Right lobe of liver (tissue), 6 donors: ENCODE measurements at regions not wholly inside any gene's neighbourhood (a gene's known extent, or its start where the extent isn't known, plus 50 kb on each side); places are given as distances from the start of the nearest gene placed in this dataset.
A peak's percentile ranks its signal among the peaks of the same experiment; 100 is the strongest.

Experiments used
- ATAC-seq, 4 donors: fragments of 200-7000 bp; cut with Tn5 transposase; one replicate each; pipeline ENCODE4 v1.9.1; 2020; ENCODE audit warnings: mild to moderate bottlenecking in 4 of 4, moderate library complexity in 4 of 4
- DNase-seq, 3 donors: peaks; one replicate each; pipeline ENCODE4 v3.0.0-alpha.2; 2020
- H3K27ac ChIP-seq, 3 donors: fragments of 200-600 bp; one replicate each; pipeline ENCODE4 v1.8.0; 2022
- H3K27me3 ChIP-seq, 2 donors: fragments of 200-600 bp; one replicate each; pipeline ENCODE4 v1.8.0; 2022
- H3K36me3 ChIP-seq, 4 donors: fragments of 200-600 bp; sonication (generic) in 1 of 4; one replicate each; pipeline versions ENCODE4 v1.5.1 to v1.8.0; 2017 to 2022; ENCODE audit warnings: control low read depth in 1 of 4
- H3K4me1 ChIP-seq, 4 donors: fragments of 200-600 bp; sonication (generic) in 1 of 4; one replicate each; pipeline versions ENCODE4 v1.5.1 to v1.8.0; 2017 to 2022; ENCODE audit warnings: control low read depth in 1 of 4
- H3K4me3 ChIP-seq, 3 donors: fragments of 200-600 bp; one replicate each; pipeline ENCODE4 v1.8.0; 2022
- H3K9me3 ChIP-seq, 4 donors: fragments of 200-600 bp; sonication (generic) in 1 of 4; one replicate each; pipeline versions ENCODE4 v1.5.1 to v1.8.0; 2017 to 2022; ENCODE audit warnings: control low read depth in 1 of 4
- CTCF ChIP-seq, 4 donors: fragments of 200-600 bp in 3 of 4; fragments of 450-650 bp in 1 of 4; IDR thresholded peaks; one replicate each; pipeline versions ENCODE4 v1.5.1 to v1.8.0; 2016 to 2022; ENCODE audit warnings: antibody characterized with exemption in 4 of 4, mild to moderate bottlenecking in 2 of 4
- POLR2A ChIP-seq: fragments of 450-650 bp; IDR thresholded peaks from one replicate; pipeline ENCODE4 v1.6.1; 2017; ENCODE audit warnings: antibody characterized with exemption, mild to moderate bottlenecking
- WGBS: methylation state at CpG from one replicate; pipeline ENCODE4 v1.1.6; 2018; ENCODE audit warnings: low coverage, low lambda C conversion rate; ENCODE audit not compliant: insufficient coverage; ENCODE audit errors: missing lambda C conversion rate; 5-methylcytosine and 5-hydroxymethylcytosine counted together
- intact Hi-C, 2 donors: fragments of 100-400 bp; cut with DNase I; formaldehyde crosslinking; loops; one replicate each; pipeline versions ENCODE4 v1.11.2 to v1.14.1; 2022
- donor health status: DM: no; HTN: yes; CAD: no.
- donor health status: DM: no; HTN: no; CAD: no.
- donor health status: DM: no; HTN: no; CAD: no.
- donor health status: DM: no; HTN: yes; CAD: no.
- donor health status: DM: no; HTN: yes; CAD: no.

DNA sequence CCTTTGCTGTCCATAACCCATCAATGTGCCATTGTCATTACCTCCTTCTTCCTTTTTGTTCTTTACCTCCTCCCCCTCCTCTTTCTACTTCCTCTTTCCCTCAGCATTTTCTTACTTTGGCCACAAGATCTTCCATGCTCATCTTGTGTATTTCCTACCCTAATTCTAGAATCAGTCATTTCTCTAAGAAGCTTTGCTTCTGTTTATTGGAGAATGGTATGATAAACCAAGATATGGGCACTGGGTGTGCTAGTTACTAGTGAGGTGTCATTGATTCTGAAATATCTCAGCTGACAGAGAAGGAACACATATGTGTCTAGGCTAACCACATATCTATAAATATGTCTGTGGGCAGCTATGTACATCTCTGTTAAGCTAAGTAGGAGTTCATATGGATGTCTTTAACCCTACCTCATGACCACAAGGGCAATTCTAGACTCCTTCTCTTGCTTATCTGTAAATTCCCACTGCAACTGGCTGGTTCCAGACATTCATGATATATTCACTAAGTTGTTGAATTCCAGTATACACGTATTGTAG, 2051.3 kb upstream of the CDH9 start:
- DNase-seq (no peak), ATAC-seq (no peak)
- Histone ChIP-seq H3K4me1 (no peaks in the 10 kb centered on the region), H3K27ac (no peak overlapping the region), H3K27me3 (no peaks in the 10 kb centered on the region), H3K36me3 (no peaks in the 10 kb centered on the region), H3K9me3 (no peaks in the 10 kb centered on the region), H3K4me3 (no peak overlapping the region)
- 38% methylated on average over 1 of the region's 1 CpG for WGBS
- intact Hi-C loops = no loop called here
- TF ChIP-seq CTCF (IDR thresholded peaks at IDR 0.05) = no peak
- no peak for TF ChIP-seq POLR2A

DNA sequence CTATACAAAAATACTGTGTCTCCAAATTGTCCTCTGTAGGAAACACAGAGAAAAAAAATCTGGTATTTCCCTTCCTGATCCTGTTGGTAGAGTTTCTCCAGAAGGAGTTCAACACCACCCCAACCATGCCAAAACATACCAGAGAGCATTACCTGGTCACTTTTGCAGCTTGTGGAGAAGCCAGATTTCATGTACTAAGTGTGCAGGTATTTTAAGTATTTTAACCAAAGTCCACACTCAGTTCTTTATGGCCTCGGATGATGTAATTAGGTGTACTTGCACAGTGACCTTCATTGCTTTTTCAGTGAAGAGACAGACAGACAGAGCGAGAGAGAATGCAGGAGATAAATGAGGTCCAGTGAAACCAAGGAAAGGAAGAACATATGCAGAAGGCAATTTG, 2046.8 kb upstream of the CDH9 start:
- Histone ChIP-seq H3K4me1 (no peaks in the 10 kb centered on the region), H3K27me3 (no peaks in the 10 kb centered on the region), H3K27ac (no peak overlapping the region), H3K9me3 (no peaks in the 10 kb centered on the region), H3K36me3 (no peaks in the 10 kb centered on the region), H3K4me3 (no peak overlapping the region)
- ATAC-seq = peak in 1 of 4 donors; percentile 19
- no peak for TF ChIP-seq CTCF (IDR thresholded peaks at IDR 0.05)
- no peak for TF ChIP-seq POLR2A
- DNase-seq = no peak
- WGBS = 40% methylated on average over 2 of the region's 2 CpGs
- intact Hi-C loops = no loop called here

GRCh38 chr5:29079771-29080170, 2041.4 kb upstream of the CDH9 start:
- H3K9me3 ChIP-seq = no peaks in the 10 kb centered on the region
- H3K36me3 ChIP-seq = no peaks in the 10 kb centered on the region
- ATAC-seq = no peak
- 42% methylated on average over 3 of the region's 3 CpGs for WGBS
- DNase-seq = no peak
- no peaks in the 10 kb centered on the region for H3K4me1 ChIP-seq
- TF ChIP-seq CTCF (IDR thresholded peaks at IDR 0.05) = no peak
- no peaks in the 10 kb centered on the region for H3K27me3 ChIP-seq
- intact Hi-C loops = no loop called here
- no peak overlapping the region for H3K27ac ChIP-seq
- H3K4me3 ChIP-seq = no peak overlapping the region

DNA sequence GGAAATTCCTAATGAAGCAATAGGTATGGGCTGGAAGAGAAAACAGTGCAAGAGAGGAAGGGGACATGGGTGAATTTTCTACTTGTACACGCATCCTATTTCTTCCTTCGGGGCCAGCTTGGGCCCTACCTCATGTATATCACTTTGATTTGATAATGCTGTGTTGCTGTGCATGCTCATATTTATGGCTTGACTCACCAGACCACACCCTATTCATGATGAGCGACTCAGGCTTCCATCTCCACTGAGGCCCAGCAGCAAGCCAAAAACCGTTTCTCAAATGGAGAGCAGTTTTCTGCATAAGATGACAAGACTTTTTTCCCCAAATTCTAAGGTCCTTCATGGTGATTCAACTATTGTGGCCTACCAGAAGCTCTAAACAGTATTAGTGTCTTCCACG, 2039.1 kb upstream of the CDH9 start:
- no peak for TF ChIP-seq POLR2A
- TF ChIP-seq CTCF (IDR thresholded peaks at IDR 0.05) = no peak
- Histone ChIP-seq H3K27me3 (no peaks in the 10 kb centered on the region), H3K36me3 (no peaks in the 10 kb centered on the region), H3K4me3 (no peak overlapping the region), H3K27ac (no peak overlapping the region), H3K9me3 (no peaks in the 10 kb centered on the region), H3K4me1 (no peaks in the 10 kb centered on the region)
- DNase-seq = no peak
- ATAC-seq = no peak
- intact Hi-C loops = no loop called here
- WGBS = 37% methylated on average over 5 of the region's 5 CpGs

DNA sequence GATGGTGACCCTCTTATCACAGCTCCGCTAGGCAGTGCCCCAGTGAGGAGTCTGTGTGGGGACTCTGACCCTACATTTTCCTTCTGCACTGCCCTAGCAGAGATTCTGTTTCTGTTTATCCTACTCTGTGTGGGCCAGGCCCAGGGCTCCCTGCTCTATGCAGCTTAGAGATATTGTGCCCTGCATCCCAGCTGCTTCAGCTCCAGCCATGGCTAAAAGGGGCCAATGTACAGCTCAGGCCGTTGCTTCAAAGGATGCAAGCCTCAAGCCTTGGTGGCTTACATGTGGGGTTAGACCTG, 2030.7 kb upstream of the CDH9 start:
- H3K27ac ChIP-seq = no peak overlapping the region
- DNase-seq (no peak), ATAC-seq (no peak)
- TF ChIP-seq POLR2A (no peak), CTCF (IDR thresholded peaks at IDR 0.05) (no peak)
- no peaks in the 10 kb centered on the region for H3K27me3 ChIP-seq
- no peak overlapping the region for H3K4me3 ChIP-seq
- H3K9me3 ChIP-seq = no peaks in the 10 kb centered on the region
- peaks cover 0 to 7% (median 0%) of the 10 kb centered on the region in 4 donors for H3K4me1 ChIP-seq
- no peaks in the 10 kb centered on the region for H3K36me3 ChIP-seq
- intact Hi-C loops = no loop called here
- 44% methylated on average over 1 of the region's 2 CpGs for WGBS
